Muscle of arm (tissue), 1 donor: ENCODE measurements at regions not wholly inside any gene's neighbourhood (a gene's known extent, or its start where the extent isn't known, plus 50 kb on each side); places are given as distances from the start of the nearest gene placed in this dataset.
A peak's percentile ranks its signal among the peaks of the same experiment; 100 is the strongest.

Experiments
- DNase-seq: peaks from one replicate; pipeline ENCODE4 v3.0.0-alpha.2; 2013

GRCh38 chr21:41045534-41046268 is 122.3 kb upstream of the BACE2 start:
- no peak for DNase-seq

GRCh38 chr21:41048145-41048544 is 119.8 kb upstream of the BACE2 start:
- DNase-seq = no peak

- DNase-seq = no peak
These were observed 119.3 kb upstream of the BACE2 start for GRCh38 chr21:41048623-41049022.

- DNase-seq = no peak
These were observed 115.0 kb upstream of the BACE2 start for GRCh38 chr21:41052820-41053555.

- DNase-seq = peak; percentile 61
These were observed 113.9 kb upstream of the BACE2 start for GRCh38 chr21:41054018-41054578.

GRCh38 chr21:41055266-41055665 is 112.7 kb upstream of the BACE2 start:
- no peak for DNase-seq

- DNase-seq = no peak
These were observed 108.1 kb upstream of the BACE2 start for GRCh38 chr21:41059871-41060270.

- DNase-seq = no peak
These were observed 106.3 kb upstream of the BACE2 start for GRCh38 chr21:41061701-41062100.

GRCh38 chr21:41064334-41064791 is 103.6 kb upstream of the BACE2 start:
- peak; percentile 84 for DNase-seq

- no peak for DNase-seq
These were observed 103.0 kb upstream of the BACE2 start for GRCh38 chr21:41064951-41065350.

- no peak for DNase-seq
These were observed 102.4 kb upstream of the BACE2 start for GRCh38 chr21:41065539-41065938.

- DNase-seq = no peak
These were observed 101.6 kb upstream of the BACE2 start for GRCh38 chr21:41066086-41066938.

- DNase-seq = no peak
These were observed 100.3 kb upstream of the BACE2 start for GRCh38 chr21:41067709-41068108.

- no peak for DNase-seq
These were observed 99.5 kb upstream of the BACE2 start for GRCh38 chr21:41068496-41068895.

GRCh38 chr21:41068967-41069642 is 98.9 kb upstream of the BACE2 start:
- DNase-seq = peak; percentile 88

- no peak for DNase-seq
These were observed 97.7 kb upstream of the BACE2 start for GRCh38 chr21:41070284-41070683.

GRCh38 chr21:41071258-41072171 is 96.4 kb upstream of the BACE2 start:
- no peak for DNase-seq

- no peak for DNase-seq
These were observed 94.4 kb upstream of the BACE2 start for GRCh38 chr21:41073558-41073957.

- DNase-seq = no peak
These were observed 93.4 kb upstream of the BACE2 start for GRCh38 chr21:41074396-41075184.
